ENCODE measurements at regions not wholly inside any gene's neighbourhood (a gene's known extent, or its start where the extent isn't known, plus 50 kb on each side); places are given as distances from the start of the nearest gene placed in this dataset.

GRCh38 chr4:123916821-123917220 is 520.2 kb downstream of the SPRY1 start:
- H3K27ac Mint-ChIP-seq = no peak overlapping the region
- TF ChIP-seq, protein P1, sequence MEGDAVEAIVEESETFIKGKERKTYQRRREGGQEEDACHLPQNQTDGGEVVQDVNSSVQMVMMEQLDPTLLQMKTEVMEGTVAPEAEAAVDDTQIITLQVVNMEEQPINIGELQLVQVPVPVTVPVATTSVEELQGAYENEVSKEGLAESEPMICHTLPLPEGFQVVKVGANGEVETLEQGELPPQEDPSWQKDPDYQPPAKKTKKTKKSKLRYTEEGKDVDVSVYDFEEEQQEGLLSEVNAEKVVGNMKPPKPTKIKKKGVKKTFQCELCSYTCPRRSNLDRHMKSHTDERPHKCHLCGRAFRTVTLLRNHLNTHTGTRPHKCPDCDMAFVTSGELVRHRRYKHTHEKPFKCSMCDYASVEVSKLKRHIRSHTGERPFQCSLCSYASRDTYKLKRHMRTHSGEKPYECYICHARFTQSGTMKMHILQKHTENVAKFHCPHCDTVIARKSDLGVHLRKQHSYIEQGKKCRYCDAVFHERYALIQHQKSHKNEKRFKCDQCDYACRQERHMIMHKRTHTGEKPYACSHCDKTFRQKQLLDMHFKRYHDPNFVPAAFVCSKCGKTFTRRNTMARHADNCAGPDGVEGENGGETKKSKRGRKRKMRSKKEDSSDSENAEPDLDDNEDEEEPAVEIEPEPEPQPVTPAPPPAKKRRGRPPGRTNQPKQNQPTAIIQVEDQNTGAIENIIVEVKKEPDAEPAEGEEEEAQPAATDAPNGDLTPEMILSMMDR (conservative IDR thresholded peaks at IDR 0.05) = no peak
- no peak for DNase-seq (ENCODE audit: extremely low spot score, unreplicated experiment)
- H3K4me3 Mint-ChIP-seq = no peak overlapping the region
- peaks cover 4% of the 10 kb centered on the region for H3K4me1 Mint-ChIP-seq (ENCODE audit: unreplicated experiment)
- H3K9me3 Mint-ChIP-seq = no peaks in the 10 kb centered on the region
- no peaks in the 10 kb centered on the region for H3K36me3 Mint-ChIP-seq
- H3K27me3 Mint-ChIP-seq = no peaks in the 10 kb centered on the region

DNA sequence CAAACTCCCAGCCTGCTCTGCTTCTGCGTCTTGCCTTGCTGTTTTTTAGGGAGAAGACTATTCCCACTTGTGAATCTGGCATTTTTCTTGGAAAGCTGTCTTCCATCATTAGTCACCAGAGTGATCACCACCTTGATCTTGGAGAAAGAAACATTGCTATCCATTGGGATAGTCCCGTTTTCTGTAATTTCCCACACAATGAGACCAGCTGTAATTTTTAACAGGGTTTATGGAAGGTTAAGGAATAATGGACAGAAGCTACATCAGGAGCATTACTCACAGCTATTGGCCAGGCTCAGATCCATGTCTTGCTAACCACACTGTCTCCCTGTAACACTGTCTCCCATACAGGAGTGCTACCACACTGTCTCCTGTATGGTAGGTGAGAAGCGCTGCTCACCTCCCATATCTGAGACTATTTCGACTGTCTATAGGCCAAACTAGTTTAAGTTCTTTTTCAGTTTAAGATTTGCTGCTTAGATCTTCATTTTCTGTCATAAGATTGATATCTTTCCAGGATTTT is 523.0 kb downstream of the SPRY1 start:
- TF ChIP-seq, protein P1 (conservative IDR thresholded peaks at IDR 0.05) = no peak
- Mint-ChIP-seq H3K36me3 (no peaks in the 10 kb centered on the region), H3K4me3 (no peak overlapping the region), H3K4me1 (ENCODE audit: unreplicated experiment) (peaks cover 7% of the 10 kb centered on the region), H3K27ac (no peak overlapping the region), H3K9me3 (no peaks in the 10 kb centered on the region), H3K27me3 (no peaks in the 10 kb centered on the region)
- no peak for DNase-seq (ENCODE audit: extremely low spot score, unreplicated experiment)

- H3K9me3 Mint-ChIP-seq = no peaks in the 10 kb centered on the region
- TF ChIP-seq, protein P1 (conservative IDR thresholded peaks at IDR 0.05) = no peak
- H3K4me3 Mint-ChIP-seq = no peak overlapping the region
- peaks cover 9% of the 10 kb centered on the region for H3K4me1 Mint-ChIP-seq (ENCODE audit: unreplicated experiment)
- no peaks in the 10 kb centered on the region for H3K27me3 Mint-ChIP-seq
- H3K36me3 Mint-ChIP-seq = no peaks in the 10 kb centered on the region
- H3K27ac Mint-ChIP-seq = no peak overlapping the region
- DNase-seq (ENCODE audit: extremely low spot score, unreplicated experiment) = no peak
Observed at GRCh38 chr4:123921339-123921738, 524.7 kb downstream of the SPRY1 start.

- no peak overlapping the region for H3K4me3 Mint-ChIP-seq
- H3K4me1 Mint-ChIP-seq (ENCODE audit: unreplicated experiment) = peaks cover 9% of the 10 kb centered on the region
- no peaks in the 10 kb centered on the region for H3K36me3 Mint-ChIP-seq
- no peaks in the 10 kb centered on the region for H3K9me3 Mint-ChIP-seq
- H3K27me3 Mint-ChIP-seq = no peaks in the 10 kb centered on the region
- H3K27ac Mint-ChIP-seq = no peak overlapping the region
- TF ChIP-seq, protein P1 (conservative IDR thresholded peaks at IDR 0.05) = no peak
- DNase-seq (ENCODE audit: extremely low spot score, unreplicated experiment) = no peak
Observed at GRCh38 chr4:123922847-123923246, 526.3 kb downstream of the SPRY1 start.

- H3K27ac Mint-ChIP-seq = no peak overlapping the region
- H3K4me1 Mint-ChIP-seq (ENCODE audit: unreplicated experiment) = peaks cover 6% of the 10 kb centered on the region
- no peak overlapping the region for H3K4me3 Mint-ChIP-seq
- TF ChIP-seq, protein P1 (conservative IDR thresholded peaks at IDR 0.05) = no peak
- DNase-seq (ENCODE audit: extremely low spot score, unreplicated experiment) = no peak
- no peaks in the 10 kb centered on the region for H3K36me3 Mint-ChIP-seq
- H3K9me3 Mint-ChIP-seq = no peaks in the 10 kb centered on the region
- H3K27me3 Mint-ChIP-seq = no peaks in the 10 kb centered on the region
Observed at GRCh38 chr4:123924536-123924935, 527.9 kb downstream of the SPRY1 start.

DNA sequence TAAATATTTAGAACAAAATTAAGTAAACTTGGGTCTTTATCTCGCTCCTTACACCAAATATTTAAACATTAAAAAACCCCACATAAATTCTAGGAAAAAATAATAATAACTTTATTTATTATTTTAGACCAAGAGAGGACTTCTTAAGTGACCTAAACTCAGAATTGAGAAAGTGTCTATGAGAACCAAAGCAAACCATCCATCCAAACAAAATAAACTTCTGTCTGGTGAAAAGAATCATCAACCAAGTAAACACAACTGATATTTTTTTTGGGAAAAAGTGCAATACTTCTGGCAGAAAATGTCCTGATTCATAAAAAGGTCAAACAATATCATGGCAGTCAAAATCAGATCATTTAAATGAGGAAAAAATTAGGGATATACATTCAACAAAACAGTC is 533.0 kb downstream of the SPRY1 start:
- Mint-ChIP-seq H3K4me3 (no peak overlapping the region), H3K4me1 (ENCODE audit: unreplicated experiment) (peaks cover 2% of the 10 kb centered on the region), H3K27me3 (no peaks in the 10 kb centered on the region), H3K9me3 (peaks cover 4% of the 10 kb centered on the region), H3K27ac (no peak overlapping the region), H3K36me3 (no peaks in the 10 kb centered on the region)
- no peak for DNase-seq (ENCODE audit: extremely low spot score, unreplicated experiment)
- TF ChIP-seq, protein P1 (conservative IDR thresholded peaks at IDR 0.05) = no peak
